Ascending aorta (tissue), 2 donors: ENCODE measurements at regions not wholly inside any gene's neighbourhood (a gene's known extent, or its start where the extent isn't known, plus 50 kb on each side); places are given as distances from the start of the nearest gene placed in this dataset.

ENCODE experiments used
- DNase-seq, 2 donors: peaks; one replicate each; pipeline ENCODE4 v3.0.0-alpha.2; 2019; ENCODE audit warnings: low spot score in 2 of 2
- H3K27ac ChIP-seq, 2 donors: fragments of 200-600 bp; sonication (generic); one replicate each; pipeline ENCODE4 v1.5.1; 2016 to 2017; ENCODE audit warnings: mild to moderate bottlenecking in 1 of 2
- H3K27me3 ChIP-seq: fragments of 200-600 bp; sonication (generic); one replicate; pipeline ENCODE4 v1.5.1; 2017
- H3K36me3 ChIP-seq, 2 donors: fragments of 200-600 bp; sonication (generic); one replicate each; pipeline ENCODE4 v1.5.1; 2016
- H3K4me1 ChIP-seq, 2 donors: fragments of 200-600 bp; sonication (generic); one replicate each; pipeline ENCODE4 v1.5.1; 2016 to 2017; ENCODE audit warnings: mild to moderate bottlenecking in 1 of 2
- H3K4me3 ChIP-seq, 2 donors: fragments of 200-600 bp; sonication (generic); one replicate each; pipeline ENCODE4 v1.5.1; 2016 to 2017; ENCODE audit warnings: mild to moderate bottlenecking in 1 of 2
- H3K9me3 ChIP-seq, 2 donors: fragments of 200-600 bp; sonication (generic); one replicate each; pipeline ENCODE4 v1.5.1; 2016
- intact Hi-C: fragments of 100-400 bp; cut with DNase I; formaldehyde crosslinking; loops from one replicate; pipeline ENCODE4 v1.15.1; 2023
- TF ChIP-seq, protein P1 (sequence below), 3 experiments: fragments of 200-600 bp in 2 of 3; fragments of 450-650 bp in 1 of 3; sonication (generic) in 2 of 3; IDR thresholded peaks; one replicate each; pipeline ENCODE4 v1.5.1; 2016 to 2019; ENCODE audit warnings: antibody characterized with exemption in 3 of 3, mild to moderate bottlenecking in 1 of 3, moderate library complexity in 1 of 3

DNA sequence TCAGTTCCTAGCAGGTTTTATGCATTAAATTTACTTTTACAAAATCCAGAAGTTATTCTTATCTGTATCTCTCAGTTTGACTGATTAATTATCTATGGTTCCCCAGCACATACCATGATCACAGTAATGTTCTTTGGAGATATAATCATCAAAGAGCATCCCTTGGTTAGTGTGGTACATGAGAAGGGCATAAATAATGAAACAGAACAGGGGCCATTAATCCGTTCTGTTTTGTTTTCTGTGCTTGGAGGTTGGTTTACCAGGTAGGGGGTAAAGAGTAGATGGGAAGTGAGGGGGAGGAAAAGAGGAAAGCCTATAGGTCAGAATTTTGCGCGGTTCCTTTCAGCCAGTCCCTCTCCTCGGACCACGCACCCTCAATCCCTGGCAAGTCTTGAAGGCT, 718.7 kb upstream of the TENM3 start:
- Histone ChIP-seq H3K4me1 (no peaks in the 10 kb centered on the region), H3K27me3 (no peaks in the 10 kb centered on the region), H3K27ac (no peak overlapping the region), H3K4me3 (no peak overlapping the region), H3K9me3 (no peaks in the 10 kb centered on the region), H3K36me3 (no peaks in the 10 kb centered on the region)
- no peak for DNase-seq
- TF ChIP-seq, protein P1, sequence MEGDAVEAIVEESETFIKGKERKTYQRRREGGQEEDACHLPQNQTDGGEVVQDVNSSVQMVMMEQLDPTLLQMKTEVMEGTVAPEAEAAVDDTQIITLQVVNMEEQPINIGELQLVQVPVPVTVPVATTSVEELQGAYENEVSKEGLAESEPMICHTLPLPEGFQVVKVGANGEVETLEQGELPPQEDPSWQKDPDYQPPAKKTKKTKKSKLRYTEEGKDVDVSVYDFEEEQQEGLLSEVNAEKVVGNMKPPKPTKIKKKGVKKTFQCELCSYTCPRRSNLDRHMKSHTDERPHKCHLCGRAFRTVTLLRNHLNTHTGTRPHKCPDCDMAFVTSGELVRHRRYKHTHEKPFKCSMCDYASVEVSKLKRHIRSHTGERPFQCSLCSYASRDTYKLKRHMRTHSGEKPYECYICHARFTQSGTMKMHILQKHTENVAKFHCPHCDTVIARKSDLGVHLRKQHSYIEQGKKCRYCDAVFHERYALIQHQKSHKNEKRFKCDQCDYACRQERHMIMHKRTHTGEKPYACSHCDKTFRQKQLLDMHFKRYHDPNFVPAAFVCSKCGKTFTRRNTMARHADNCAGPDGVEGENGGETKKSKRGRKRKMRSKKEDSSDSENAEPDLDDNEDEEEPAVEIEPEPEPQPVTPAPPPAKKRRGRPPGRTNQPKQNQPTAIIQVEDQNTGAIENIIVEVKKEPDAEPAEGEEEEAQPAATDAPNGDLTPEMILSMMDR (IDR thresholded peaks at IDR 0.05), result no peak
- intact Hi-C loops, result no loop called here

DNA sequence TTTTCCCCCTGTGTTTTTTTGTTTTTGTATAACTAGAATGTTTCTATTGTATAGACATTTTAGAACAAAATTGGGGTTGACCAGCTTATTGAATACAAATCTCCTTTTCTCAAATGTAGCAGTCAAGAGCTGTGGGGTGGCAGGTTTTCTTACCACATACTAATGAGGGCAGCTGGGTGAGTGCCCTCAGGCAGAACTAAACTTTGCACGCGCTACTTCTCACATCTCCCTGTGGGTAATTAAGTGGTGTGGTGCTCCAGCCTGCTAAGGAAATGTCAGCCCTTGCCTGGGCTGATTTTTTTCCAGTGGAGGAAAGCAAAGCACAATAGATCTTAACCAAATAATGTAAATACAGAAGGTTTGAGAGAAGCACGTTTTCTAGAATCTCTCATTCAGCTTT, 717.6 kb upstream of the TENM3 start:
- H3K4me3 ChIP-seq, result no peak overlapping the region
- H3K9me3 ChIP-seq, result no peaks in the 10 kb centered on the region
- no peaks in the 10 kb centered on the region for H3K36me3 ChIP-seq
- H3K4me1 ChIP-seq, result no peaks in the 10 kb centered on the region
- H3K27me3 ChIP-seq, result no peaks in the 10 kb centered on the region
- no peak for DNase-seq
- intact Hi-C loops, result no loop called here
- no peak overlapping the region for H3K27ac ChIP-seq
- TF ChIP-seq, protein P1 (IDR thresholded peaks at IDR 0.05), result no peak

DNA sequence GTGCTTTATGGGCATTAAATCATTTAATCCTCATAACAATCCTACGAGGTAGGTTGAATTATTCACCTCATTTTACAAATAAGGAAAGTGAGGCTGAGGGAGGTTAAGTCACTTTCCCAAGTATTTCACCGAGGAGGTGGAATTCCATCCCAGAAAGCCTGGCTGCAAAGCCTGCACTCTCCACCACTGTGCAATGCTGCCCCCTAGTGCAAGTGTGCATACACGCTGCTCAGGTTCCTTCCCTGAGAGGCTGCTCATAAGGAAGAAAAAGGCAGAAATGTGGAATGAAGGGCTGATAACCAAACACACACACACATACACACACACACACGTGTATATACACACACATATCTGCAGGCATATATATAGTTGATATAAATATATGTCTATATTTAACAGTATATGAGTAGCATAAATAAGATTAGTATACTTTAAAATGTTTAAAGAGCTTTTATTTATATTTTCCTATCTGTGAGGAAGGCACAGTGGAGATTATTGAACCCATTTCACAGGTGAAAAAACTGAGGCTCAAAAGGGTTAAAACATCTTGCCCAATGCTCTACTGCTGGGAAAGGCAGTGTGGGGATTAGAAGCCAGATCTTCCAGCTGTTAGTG, 714.5 kb upstream of the TENM3 start:
- TF ChIP-seq, protein P1 (IDR thresholded peaks at IDR 0.05), result peak in 1 of 3 experiments; percentile 44
- Histone ChIP-seq H3K4me1 (no peaks in the 10 kb centered on the region), H3K9me3 (no peaks in the 10 kb centered on the region), H3K4me3 (no peak overlapping the region), H3K36me3 (no peaks in the 10 kb centered on the region), H3K27me3 (no peaks in the 10 kb centered on the region), H3K27ac (no peak overlapping the region)
- DNase-seq, result no peak
- intact Hi-C loops, result no loop called here

DNA sequence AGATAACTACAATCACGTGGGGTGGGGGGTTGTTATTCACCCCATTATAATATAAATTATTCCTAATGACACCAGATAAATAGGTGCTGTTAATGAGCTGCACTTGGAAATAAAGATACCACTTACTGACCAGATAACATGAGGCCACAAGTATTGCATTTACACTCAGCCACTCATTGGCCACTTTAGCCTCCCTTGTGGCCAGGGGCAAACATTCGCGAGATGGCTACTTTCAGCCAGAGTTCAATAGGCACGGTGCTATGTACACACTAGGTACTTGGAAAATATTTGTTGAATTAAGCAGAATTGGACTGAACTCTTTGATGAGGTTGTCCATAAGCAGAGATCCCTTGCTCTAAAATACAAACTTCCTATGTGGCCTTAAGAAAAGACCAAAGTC, 713.7 kb upstream of the TENM3 start:
- no peaks in the 10 kb centered on the region for H3K9me3 ChIP-seq
- no peaks in the 10 kb centered on the region for H3K4me1 ChIP-seq
- no peaks in the 10 kb centered on the region for H3K27me3 ChIP-seq
- H3K36me3 ChIP-seq, result no peaks in the 10 kb centered on the region
- H3K27ac ChIP-seq, result no peak overlapping the region
- DNase-seq, result no peak
- intact Hi-C loops, result no loop called here
- no peak overlapping the region for H3K4me3 ChIP-seq
- TF ChIP-seq, protein P1 (IDR thresholded peaks at IDR 0.05), result no peak

- Histone ChIP-seq H3K9me3 (no peaks in the 10 kb centered on the region), H3K36me3 (no peaks in the 10 kb centered on the region), H3K27ac (no peak overlapping the region), H3K4me3 (no peak overlapping the region), H3K27me3 (no peaks in the 10 kb centered on the region), H3K4me1 (no peaks in the 10 kb centered on the region)
- no peak for DNase-seq
- intact Hi-C loops, result no loop called here
- TF ChIP-seq, protein P1 (IDR thresholded peaks at IDR 0.05), result no peak
Observed at GRCh38 chr4:181536196-181536746, 706.9 kb upstream of the TENM3 start.
